Esophagus mucosa (tissue), 1 donor: ENCODE measurements at regions not wholly inside any gene's neighbourhood (a gene's known extent, or its start where the extent isn't known, plus 50 kb on each side); places are given as distances from the start of the nearest gene placed in this dataset.
"Not testable (repeated sequence)": the region's sequence is repeated elsewhere in the genome, so short reads cannot be mapped to it uniquely, and the experiment has no call there.

ENCODE experiments used
- ATAC-seq: fragments of 200-7000 bp; cut with Tn5 transposase; one replicate; pipeline ENCODE4 v1.9.1; 2020
- donor health status: DM: yes; HTN: yes; CAD: no.

GRCh38 chr10:131033166-131034085, 278.1 kb downstream of the TCERG1L start:
- peak; percentile 11 for ATAC-seq

- no peak for ATAC-seq
These were observed 277.1 kb downstream of the TCERG1L start for GRCh38 chr10:131034451-131034850.

GRCh38 chr10:131035779-131036178, 275.7 kb downstream of the TCERG1L start:
- peak; percentile 48 for ATAC-seq

GRCh38 chr10:131038056-131038455, 273.5 kb downstream of the TCERG1L start:
- ATAC-seq, result no peak

- no peak for ATAC-seq
These were observed 270.5 kb downstream of the TCERG1L start for GRCh38 chr10:131041031-131041430.

- no peak for ATAC-seq
These were observed 270.1 kb downstream of the TCERG1L start for GRCh38 chr10:131041441-131041840.

GRCh38 chr10:131042015-131042414, 269.5 kb downstream of the TCERG1L start:
- ATAC-seq, result not testable (repeated sequence)
